Stimulated activated CD4-positive, alpha-beta T cell treated with anti-CD3 and anti-CD28 coated beads, Interleukin-1b, Interleukin-23, amount 100 ng/mL, for 48 hours (primary cell): ENCODE measurements at regions not wholly inside any gene's neighbourhood (a gene's known extent, or its start where the extent isn't known, plus 50 kb on each side); places are given as distances from the start of the nearest gene placed in this dataset.

Experiments
- DNase-seq: peaks from one replicate; pipeline ENCODE4 v3.0.0-alpha.2; 2020

DNA sequence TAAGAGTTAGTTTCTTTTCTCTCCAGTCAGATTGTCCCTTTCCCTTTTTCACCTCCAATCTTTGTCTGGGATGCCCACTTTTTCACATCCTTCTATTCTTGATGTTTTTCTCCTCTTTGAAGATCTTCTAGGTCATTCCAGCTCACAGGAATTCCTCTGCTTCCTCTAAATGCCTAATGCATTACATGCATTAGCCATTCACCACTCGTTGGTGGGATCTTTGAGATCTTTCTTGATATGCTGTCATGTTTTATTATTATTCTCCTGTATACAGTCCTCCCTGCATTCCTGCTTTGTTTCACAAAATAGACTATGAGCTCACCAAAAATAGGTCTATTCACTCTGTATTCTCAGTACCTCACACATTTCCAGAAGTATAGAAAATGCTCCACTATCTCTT is 129.0 kb downstream of the LYPLAL1 start:
- DNase-seq: no peak

DNA sequence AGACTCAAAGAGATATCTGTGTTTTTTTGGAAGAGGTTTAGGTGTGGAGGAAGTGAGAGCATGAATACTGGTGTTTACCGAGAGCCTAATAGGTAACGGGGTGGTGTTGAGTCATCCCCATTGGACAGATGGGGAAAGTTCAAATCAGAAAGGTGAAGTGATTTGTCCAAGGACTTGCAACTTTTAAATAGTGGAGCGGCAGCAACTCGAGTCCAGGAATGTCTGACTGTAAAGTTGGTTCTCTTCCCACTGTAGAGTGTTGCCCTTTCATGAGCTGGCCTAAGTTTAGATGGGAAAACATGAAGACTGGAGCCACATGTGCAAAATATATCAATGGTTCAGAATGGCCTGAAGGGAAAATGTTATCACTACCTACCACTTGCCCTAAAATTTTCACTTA is 125.7 kb downstream of the LYPLAL1 start:
- no peak for DNase-seq

DNA sequence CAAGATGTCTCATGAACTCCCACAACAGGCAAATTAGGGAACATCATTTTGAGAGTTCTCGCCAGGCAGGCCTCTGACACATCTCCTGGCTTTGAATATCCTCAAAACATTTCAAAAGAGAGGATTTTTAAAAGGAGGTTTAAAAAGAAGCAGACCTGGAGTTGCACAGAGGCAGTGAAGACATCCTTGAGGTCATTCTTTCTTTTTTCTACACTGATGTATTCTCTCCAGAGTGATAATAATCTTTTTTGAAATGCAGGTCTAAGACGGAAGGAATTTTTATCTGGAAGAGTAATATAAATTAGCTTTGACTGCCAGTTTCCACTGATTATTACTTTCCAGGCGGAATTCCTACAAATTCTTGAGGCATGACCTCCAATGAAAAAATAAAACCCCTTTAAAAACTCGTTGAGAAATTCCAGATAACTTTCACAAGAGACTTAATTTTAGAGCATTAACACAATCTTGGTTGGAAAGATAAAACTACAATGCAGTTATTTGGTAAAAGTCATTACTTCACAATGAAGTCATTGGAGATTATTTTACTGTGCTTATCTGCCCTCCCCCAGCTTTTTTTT is 125.0 kb downstream of the LYPLAL1 start:
- no peak for DNase-seq

DNA sequence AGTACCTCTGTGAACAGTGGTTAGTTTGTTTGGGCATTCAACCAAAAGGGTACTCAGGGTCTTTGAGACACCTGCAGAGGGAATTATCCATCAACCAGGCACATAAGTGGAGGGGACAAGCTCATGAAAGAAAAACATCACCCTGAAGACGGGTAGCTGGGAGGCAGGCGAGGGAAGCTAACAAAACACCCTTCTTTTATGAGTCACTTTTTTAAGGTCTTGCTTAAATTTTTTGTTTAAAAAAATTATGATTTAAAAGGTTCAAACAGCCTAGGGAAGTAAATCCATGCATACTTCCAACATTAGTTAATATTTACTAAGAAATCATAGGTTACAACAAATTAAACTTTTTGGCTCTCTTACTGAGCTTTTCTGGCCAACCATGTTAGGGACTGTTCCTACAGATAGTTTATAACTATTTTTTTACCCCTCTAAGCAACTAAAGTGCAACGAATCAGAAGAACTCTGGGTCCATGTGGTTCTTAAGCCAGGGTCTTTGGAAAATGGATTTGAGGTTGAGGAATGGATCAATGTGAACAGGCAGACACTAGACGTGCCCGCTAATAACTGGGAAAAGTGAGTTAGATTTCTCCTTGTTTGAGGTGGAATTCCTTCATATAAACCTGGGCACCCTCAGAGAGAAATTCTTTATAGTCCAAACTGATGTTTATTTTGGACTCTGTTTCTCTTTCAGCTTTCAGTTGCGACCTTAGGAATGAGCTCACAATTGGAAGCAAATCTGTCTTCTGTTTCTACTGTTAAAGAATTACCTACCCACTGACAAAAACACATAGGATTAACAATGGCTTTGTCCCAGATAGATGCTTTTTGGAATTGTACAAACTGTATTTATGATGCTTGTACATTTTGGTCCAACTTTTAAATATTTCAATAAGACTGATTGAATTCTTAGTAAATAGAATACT is 123.0 kb downstream of the LYPLAL1 start:
- no peak for DNase-seq

DNA sequence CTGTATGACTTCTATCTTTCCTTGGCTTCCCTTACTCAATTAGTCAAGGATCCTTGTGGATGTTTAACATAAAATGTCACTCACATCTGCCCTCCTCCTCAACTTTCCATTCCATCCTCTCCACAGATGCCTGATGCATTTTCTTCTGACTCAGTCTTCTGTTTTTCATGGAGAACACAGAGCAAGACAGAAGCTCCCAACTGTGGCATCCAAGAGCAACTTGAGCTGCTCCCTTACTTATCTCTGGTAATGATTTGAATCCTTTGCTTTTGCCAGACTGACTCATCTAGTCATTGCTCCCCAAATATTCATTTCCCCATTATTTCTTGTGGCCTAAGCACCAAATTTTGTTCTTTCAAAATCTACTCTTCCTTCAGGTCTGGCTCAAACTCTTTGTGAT is 120.6 kb downstream of the LYPLAL1 start:
- DNase-seq: no peak

DNA sequence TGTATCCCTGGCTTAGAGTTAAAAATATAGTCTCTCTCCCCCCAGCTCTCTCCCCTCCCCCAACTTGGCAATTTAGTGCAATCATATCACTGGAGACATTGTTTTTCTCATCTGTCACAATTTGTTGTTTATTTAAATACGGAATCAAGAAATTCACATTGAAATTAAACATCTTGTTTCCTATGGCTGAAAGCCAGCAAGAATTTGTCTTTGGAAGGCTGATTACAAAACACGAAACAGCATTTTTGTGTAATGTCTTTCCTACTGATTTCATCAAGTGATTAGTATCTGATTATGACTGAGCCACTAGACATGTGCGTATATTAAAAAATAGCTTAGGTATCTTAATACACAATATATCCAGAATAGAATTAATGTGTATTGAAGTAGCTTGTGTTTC is 119.7 kb downstream of the LYPLAL1 start:
- DNase-seq: no peak

DNA sequence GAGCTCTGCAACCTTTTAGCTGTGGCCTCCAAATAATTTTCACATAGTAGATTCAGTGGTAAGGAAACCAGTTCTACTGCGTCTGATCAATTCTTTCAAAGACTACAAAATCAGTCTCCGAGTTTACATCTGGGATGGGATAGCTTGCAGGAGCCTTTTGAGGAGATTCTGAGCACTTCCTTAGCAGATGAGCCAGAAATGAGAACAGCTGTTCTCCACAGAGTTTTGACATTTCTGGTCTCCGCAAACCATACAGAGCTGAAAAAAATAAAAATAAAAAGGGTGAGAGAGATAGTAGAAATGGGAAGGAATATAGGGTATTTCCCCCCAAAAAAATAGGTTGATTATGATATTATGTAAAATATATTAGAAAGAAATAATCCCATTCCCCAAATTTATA is 119.3 kb downstream of the LYPLAL1 start:
- DNase-seq: no peak

DNA sequence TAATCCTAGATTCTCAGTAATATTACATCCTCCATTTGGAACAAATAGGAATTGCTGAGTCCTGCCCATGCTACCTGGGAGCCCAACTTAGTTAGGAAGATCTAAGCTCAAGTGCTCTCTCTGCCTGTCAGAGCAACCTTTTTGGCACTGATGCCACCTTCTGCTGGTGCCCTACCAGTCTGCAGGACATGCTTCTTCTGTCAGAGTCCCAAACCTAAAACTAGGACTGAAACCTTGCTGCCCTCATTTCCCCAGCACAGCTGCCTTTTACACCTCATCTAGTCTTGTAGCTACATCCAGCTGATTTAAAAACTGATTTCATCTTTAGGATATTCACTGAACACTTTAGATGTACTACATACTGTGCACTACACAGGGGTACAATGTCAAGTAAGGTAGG is 118.7 kb downstream of the LYPLAL1 start:
- no peak for DNase-seq

DNA sequence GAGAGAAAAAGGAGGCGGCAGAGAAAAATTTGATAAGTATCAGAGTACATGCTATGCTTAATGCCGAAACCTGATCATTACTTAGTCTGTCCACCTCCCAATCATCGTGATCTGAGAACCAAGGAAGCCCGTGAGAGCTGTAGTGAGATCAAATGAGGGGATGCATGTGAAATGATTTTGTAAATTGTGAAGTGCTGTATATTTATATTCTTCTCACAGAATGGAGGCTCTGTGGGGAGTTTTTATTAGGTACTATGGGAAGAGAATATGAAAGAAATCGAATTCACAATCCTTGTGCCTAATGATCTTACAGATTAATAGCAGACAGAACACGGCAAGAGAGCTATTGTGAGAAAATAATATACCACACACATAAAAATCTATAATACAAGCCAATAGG is 115.5 kb downstream of the LYPLAL1 start:
- no peak for DNase-seq

DNA sequence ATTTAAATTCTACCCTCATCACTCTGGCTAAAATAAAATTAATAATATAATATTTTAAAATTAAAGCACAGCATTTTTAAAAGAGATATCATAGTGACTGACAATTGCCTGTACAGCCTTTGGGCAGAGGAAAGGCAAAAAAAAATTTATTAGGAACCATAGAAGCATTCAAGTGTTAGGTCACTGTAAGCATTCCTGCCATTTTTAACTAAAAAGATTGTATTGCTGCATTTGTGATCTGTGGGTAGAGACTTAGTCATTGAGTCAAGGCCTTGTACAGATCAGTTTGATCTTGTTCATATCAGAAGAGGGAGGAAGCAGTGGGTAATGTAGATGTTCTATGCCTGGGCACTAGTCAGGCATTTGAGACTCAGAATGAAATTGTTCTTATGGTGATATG is 109.9 kb downstream of the LYPLAL1 start:
- DNase-seq: no peak

DNA sequence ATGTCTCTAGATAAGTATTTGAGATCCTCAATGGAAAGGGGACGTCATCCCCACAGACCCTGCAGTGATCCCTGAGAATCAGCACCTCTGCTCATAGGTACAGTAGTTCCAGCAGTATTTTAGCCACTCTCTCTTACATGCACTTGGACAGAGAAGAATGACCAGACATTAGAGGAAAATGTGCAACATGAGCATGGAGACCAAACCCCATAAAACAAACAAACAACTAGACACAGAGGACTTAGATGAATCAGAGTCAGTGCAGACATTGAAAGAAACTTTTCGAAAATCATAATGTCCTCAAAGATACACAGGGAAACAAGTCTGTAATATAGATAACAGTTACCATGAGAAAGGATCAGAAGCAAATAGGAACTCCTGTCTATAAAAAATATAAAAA is 108.2 kb downstream of the LYPLAL1 start:
- DNase-seq: no peak

DNA sequence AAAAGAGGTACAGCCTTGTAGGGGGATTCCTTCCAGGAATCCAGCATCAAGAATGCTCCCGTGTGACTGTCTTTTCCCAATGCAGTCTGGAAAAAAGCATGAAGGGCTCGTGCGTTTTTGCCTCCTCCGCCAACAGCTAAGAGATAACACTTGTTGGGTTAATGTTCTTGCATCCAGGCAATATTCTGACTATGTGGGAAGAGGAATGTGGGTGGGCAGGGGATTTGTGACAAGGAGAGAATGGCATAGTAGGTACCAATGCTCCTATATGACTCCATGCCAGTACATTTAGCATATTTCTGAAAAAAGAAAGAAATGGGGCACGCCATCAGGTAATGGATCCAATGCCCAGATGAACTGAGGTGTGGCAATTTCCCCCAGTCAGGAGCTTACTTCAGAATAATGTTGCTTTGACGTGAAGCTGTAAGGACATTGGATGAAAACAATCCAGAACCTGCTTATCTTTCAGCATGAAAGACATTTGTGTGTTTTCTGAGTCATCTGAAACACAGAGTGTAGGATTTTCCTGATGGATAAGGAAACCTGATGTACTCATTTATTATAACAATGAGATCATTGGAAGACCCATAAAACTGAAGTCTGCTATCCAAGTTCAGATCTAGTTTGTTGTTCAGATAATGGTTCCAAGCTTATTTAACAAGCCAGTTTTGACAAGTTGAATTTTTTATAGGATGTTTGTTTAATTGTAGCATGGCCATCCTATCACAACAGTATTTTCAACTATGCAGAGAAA is 105.5 kb downstream of the LYPLAL1 start:
- no peak for DNase-seq

DNA sequence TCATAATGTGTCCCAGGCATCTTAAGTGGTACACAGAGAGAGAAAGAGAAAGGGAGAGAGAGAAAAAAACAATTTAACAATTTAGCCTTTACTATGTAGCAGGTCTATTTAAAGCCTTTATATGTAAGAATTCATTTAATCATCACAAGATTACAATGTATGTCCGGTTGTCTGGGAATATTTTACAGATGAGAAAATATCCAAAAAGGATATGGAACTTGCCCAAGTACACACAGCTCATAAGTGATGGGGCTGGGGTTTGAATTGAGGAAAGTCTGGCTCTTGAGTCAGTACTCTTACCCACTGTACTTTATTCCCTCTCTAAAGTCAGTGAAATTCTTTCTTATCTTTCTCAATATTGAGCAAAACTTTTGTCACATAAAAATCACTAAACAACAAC is 104.6 kb downstream of the LYPLAL1 start:
- no peak for DNase-seq

DNA sequence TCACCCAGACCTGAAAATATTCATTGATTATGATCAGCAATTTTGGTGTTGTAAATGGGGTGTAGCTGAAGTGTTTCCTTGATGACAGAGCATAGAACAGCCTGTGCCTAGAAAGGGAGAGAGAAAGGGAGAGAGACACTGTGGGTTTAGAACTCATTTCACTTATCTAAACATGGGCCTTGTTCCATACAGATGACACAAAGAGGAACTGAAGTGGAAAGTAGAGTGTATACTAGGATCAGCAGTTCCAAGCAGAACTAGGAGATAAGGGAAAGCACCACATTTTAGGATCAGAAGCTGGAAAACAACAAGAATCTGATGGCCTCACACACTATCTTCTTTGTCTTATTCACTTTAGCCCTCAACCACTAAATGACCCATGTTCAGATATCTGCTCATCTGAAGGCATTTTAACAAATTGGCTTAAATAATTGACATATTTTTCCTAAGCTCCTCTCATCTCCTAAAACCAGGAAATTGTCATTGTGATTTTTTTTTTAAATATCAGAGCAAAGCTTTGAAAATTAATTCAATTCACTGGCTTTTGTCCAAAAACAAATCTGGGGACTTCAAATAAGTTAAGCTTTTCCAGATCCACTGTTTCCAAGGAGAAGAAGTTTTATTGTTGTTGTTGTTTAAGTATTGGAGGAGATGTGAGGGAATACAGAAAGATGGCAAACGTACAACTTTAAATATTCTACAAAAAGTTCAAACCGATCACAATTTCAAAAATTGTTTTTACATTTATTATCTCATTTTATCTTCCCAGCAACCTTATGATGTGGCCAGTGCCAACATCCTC is 103.8 kb downstream of the LYPLAL1 start:
- DNase-seq: no peak

DNA sequence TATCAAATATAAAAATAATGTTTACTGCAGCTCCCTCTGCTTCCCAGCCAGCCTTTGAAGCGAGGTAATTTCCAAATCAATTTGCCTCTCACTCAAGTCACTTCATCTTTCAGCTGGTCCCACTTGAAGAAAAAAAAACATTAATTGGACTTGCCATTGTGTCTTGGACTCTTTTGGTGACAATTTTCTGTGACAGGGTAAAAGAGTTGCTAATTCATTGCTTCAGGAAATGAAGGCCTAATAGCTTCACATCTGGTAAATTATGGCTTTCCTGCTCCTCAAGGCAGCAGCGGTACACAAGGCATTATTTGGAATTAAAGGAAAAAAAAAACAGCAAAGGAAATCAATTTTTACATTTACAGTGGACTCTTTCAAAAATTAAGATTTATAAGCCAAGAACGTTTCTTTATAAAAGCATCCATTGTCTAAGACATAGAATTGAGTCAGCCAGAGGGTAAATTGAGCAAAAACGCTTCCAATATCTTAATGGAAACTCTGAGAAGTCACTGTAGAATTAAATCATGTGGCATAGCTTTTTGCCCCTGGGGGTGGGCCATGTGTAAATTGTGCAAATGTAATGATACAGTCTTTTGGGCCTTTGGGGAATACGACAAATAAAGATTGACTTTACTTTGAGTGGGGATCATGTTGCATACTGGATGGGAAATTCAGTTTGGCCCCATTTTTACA is 102.5 kb downstream of the LYPLAL1 start:
- no peak for DNase-seq

DNA sequence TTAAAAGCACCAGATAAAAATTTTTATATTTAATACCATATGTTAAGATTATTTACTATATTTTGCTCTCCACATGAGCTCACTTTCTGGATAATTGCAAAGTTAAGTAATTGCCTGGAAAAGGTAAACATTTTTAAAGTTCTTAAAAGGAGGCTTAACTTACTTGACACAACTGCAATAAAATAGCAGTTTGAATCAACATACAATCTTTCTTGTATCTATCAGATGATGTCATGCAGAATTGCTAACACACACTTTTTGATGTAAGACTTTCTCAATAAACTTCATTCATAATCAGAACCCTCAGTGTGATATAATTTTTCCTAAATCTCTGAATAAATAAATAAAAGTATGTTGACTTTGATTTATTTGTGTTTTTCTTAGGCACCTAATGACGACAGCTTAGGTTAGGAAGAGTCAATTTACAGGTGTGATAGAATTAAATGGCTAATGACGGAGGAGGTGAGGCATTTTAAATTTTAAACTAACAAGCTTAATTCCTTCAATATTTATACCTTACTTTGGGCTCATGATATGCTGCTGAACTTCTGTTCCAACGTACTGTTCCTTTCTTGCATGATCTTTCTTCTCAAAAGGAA is 99.5 kb downstream of the LYPLAL1 start:
- DNase-seq: no peak

DNA sequence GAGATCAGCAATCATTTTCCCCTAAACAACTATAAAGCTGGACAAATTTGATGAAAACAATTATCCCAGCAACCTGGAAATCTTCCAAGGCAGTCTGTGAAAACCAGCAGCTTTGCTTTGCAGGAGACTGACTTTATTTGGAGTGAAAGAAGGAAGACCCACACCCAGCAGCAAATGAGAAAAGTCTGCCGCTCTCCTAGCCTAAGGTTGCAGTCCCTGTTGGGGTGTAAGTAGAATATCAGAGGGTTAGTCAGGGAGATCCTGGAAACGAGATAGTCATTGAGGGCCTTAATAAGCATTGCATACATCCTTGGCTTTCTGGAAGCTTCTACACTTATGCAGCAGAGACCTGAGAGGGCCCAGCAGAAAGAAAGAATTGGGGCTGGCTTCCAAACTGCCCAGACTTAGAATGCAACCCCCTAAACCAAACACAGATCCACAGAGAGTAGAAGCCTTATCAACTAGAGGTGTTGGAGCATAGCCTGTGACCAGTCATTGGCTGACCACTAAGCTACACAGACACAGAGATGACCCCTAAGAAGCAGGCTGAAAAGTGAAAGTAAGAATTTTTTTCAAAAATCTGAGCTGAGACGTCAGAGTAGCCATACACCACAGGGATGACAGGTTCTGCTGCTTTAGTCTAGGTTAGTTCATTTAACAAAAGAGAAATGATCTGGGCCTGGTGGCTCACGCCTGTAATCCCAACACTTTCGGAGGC is 98.3 kb downstream of the LYPLAL1 start:
- DNase-seq: no peak

DNA sequence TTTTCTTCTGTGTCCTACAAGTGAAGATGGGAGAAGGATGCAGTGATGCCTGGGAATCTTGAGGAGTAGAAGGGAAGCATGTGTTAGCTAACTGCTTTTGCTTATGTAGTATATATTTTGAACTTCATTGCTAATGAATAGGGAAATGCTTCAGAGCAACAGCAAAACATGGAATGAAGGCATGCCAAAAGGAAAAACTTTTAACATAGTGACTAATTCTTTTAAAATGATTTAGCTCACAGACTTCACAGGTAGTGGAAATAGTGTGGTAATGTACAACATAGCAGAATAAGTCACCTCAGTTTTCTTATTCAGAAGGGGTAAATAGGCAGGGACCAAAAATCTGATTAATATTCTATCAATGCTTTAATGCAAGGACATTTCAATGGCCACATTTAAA is 95.5 kb downstream of the LYPLAL1 start:
- DNase-seq: no peak

DNA sequence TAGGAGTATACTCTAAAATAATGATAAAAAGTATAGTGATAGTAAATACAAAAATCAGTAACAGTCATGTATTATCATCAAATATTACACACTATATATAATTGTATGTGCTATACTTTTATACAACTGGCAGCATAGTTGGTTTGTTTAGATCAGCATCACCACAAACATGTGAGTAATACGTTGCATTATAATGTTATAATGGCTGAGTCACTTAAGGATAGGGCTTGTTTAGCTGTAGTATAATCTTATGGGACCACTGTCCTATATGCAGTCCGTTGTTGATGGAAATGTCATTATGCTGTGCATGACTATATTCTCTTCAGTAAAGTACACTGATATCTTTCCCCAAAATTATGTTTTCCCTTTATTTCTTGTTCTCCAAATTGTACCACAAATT is 92.8 kb downstream of the LYPLAL1 start:
- no peak for DNase-seq

DNA sequence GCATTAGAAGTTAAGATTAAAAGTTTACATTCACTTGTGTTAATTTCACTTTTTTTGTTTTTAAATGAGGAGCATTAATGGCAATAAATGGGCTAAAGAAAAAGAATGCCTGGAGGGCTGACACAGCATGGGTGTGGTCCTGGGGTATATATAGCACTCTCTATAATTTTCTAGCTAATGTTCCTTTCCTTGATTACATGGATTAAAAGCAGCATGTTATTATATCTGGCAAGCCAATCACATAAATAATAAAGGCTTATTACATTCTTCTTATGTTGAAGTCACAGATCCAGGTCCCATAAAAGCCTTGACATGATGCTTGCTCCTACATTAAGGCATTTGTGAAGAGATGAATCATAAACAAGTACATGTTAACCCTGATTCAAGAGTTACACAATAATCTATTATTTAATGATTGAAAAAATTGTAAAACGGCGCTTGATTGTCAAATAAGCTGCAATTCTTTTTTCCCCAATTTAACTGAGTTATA is 91.4 kb downstream of the LYPLAL1 start:
- DNase-seq: no peak

DNA sequence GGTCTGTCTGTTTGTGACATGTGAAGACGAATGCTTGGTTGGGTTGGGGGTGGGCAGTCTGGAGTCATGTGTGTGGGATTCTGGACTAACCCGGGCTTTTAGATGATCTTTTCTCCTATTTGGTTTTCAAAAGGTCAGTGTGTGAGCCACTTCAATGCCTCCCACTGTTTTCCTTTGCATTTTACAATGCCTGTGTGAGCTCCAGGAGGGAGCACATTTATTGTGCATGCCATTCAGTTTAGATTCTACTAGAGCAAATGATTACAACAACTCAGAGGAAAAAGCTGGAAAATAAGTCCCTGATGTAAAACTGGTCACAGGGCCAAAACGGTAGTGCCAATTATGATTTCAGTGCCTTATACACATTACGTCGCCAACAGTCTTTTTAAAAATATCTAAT is 90.9 kb downstream of the LYPLAL1 start:
- no peak for DNase-seq
